H54 (cell line): ENCODE measurements at regions not wholly inside any gene's neighbourhood (a gene's known extent, or its start where the extent isn't known, plus 50 kb on each side); places are given as distances from the start of the nearest gene placed in this dataset.
A peak's percentile ranks its signal among the peaks of the same experiment; 100 is the strongest.

Experiments used
- DNase-seq: peaks from one replicate; pipeline ENCODE4 v3.0.0; 2011; ENCODE audit warnings: low spot score, mixed read lengths; ENCODE audit not compliant: insufficient read length
- FAIRE-seq: peaks from 3 replicates; lab custom pipeline; 2011; peaks lifted over from hg19 to GRCh38; lab: Jason Lieb, UNC
- POLR2A ChIP-seq: IDR thresholded peaks from 2 replicates; pipeline ENCODE4 v1.6.1; 2011; ENCODE audit warnings: low read depth, mild to moderate bottlenecking, low read length

DNA sequence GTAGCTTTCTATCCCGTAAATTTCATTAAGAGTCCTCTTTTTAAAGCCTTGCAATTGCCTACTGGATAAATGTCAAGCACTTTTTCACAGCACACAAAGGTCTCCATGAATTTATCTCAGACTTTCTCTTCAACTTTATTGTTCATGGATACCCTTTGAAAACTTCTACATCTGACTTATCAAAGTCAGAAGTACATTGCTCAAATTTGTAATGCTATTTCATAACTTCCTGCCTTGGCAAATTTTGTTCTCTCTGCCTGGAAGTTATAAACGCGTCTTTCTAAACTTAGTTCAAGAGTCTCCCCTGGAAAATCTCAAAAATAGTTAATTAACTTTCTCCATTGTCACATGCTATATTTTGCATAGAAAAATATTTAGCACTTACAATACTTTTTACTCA lies 55.9 kb upstream of the RERGL start:
- FAIRE-seq (no peak), DNase-seq (no peak)
- TF ChIP-seq POLR2A, result no peak

DNA sequence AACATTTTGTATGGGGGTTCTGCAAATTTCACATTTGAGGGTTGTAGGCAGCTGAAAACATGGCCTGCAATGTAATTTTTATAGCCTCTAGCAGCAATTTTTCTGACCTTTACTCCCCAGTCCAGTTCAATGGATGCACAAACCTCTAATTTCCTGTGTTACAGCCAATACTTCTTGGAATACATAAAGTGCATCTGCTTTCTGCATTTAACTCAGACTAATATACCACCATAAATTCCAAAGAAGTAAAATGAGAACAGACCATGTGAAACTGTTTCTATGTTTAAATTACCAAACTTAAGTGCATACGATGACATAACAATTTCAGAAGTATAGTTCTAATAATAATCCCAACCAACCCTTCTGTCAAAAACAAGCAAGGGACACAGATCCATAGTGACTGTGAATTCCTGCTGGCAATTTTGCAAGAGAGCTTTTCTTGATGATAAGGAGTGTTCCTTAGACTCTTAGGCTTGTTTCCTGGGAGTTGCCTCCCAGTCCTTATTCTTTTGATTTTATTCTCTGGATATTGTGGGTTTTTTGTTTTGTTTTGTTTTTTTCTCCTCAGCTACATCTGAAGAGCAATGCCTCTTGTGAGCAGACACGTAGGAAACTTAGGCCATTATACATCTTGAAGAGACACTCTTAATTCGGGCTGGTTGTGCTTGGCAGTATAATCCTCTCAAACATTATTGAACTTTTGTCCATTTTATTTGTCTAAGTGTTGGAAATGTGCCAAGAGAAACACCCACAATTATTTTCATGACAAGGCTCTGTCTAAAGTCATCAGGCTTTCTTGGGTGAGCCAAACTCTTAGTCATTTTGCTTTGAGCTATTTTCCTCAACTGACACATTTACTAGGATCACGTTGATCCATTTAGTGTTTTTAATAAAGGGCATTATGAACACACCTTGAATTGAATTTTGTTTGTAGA lies 51.3 kb upstream of the RERGL start:
- no peak for DNase-seq
- peak; percentile 58 for FAIRE-seq
- TF ChIP-seq POLR2A, result no peak

DNA sequence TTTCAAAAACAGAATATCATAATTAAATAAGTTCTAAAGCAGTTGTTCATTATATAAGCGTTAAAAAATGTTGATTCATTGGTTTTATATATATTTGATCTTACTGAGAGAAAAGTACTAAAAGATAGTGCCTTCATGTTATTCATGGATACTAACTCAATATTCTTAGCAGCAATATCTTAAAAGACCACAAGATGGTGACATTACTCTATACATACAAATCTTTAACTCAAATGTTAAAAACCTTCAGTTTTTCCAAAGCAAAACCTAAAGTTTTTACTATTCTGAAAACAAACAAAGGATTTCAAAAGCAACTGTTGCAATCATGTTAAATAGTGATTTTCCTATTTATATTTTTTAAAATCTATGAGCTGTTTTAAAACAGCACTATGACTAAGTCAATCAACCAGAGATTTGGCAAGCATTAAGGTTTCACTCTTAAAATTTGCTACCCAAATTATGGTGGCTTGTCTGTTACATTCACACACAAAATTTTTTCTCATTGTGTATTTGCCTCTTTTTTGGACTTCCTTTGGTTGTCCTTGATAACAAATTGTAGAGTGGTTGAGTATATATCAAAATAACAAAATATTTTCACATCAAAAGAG lies 50.1 kb upstream of the RERGL start:
- no peak for DNase-seq
- TF ChIP-seq POLR2A, result no peak

More for the DNA sequence above, 50.1 kb upstream of the RERGL start:
- FAIRE-seq, result peak; percentile 53
